ENCODE measurements at regions not wholly inside any gene's neighbourhood (a gene's known extent, or its start where the extent isn't known, plus 50 kb on each side); places are given as distances from the start of the nearest gene placed in this dataset.

DNA sequence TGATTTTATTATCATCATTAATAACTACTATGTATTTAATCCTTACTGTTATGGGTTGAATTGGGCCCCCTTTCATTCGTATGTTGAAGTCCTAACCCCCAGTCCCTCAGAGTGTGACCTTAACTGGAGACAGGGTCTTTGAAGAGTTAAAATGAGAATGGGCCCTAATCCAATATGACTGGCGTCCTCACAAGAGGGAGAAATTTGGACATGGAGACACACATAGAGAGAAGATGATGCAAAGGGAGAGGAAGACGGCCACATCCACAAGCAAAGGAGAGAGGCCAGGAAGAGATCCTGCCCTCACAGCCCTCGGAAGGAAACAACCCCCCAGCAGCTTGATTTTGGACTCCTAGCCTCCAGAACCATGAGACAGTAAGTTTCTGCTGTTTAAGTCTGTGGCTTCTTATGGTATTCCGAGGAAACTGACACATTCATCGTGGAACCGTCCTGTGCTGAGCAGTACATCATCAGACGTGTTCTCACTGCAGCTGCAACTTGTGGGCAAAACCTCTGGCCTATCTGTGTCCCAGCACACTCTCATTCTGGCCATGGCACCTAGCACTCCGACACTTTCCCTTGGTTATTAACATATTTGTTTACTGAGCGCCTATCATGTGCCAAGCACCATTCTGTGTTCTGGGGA, 127.6 kb downstream of the SLC38A6 start:
- peak; percentile 22 for DNase-seq (ENCODE audit: low read depth)
- H3K4me3 ChIP-seq (ENCODE audit: low read length): no peak overlapping the region
- TF ChIP-seq, protein P1, sequence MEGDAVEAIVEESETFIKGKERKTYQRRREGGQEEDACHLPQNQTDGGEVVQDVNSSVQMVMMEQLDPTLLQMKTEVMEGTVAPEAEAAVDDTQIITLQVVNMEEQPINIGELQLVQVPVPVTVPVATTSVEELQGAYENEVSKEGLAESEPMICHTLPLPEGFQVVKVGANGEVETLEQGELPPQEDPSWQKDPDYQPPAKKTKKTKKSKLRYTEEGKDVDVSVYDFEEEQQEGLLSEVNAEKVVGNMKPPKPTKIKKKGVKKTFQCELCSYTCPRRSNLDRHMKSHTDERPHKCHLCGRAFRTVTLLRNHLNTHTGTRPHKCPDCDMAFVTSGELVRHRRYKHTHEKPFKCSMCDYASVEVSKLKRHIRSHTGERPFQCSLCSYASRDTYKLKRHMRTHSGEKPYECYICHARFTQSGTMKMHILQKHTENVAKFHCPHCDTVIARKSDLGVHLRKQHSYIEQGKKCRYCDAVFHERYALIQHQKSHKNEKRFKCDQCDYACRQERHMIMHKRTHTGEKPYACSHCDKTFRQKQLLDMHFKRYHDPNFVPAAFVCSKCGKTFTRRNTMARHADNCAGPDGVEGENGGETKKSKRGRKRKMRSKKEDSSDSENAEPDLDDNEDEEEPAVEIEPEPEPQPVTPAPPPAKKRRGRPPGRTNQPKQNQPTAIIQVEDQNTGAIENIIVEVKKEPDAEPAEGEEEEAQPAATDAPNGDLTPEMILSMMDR (conservative IDR thresholded peaks at IDR 0.05; ENCODE audit: low read length): no peak

DNA sequence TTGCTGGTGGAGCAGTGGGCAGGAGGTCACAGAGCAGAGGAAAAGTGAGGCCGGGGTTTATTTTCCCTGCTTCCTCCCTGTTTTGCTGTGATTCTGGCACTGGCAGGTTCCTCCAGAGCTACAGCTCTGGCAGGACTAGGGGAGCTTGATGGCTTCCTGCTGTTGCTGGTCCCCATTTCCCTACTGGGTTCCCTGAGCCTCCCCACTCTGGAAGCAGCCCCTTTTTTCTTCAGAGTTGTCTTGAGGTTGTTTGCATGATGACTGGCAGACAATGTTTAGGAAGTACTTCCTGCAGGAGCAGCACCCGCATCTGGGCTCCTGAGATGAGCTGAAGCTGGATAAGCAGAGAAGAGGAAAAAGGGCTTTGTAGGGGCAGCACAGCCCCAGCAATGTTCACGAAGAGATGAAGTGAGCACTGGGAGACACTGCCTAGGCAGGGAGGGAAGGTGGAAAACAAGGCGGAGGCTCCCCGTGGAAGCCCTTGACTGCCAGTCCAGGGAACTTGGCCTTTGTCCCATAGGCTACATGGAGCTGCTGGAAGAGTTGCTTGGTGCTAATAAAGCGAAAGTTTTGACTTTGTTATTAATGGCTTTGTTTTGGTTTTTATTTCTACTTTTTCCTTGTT, 126.9 kb downstream of the SLC38A6 start:
- DNase-seq (ENCODE audit: low read depth): no peak
- no peak overlapping the region for H3K4me3 ChIP-seq (ENCODE audit: low read length)
- TF ChIP-seq, protein P1 (conservative IDR thresholded peaks at IDR 0.05; ENCODE audit: low read length): no peak

DNA sequence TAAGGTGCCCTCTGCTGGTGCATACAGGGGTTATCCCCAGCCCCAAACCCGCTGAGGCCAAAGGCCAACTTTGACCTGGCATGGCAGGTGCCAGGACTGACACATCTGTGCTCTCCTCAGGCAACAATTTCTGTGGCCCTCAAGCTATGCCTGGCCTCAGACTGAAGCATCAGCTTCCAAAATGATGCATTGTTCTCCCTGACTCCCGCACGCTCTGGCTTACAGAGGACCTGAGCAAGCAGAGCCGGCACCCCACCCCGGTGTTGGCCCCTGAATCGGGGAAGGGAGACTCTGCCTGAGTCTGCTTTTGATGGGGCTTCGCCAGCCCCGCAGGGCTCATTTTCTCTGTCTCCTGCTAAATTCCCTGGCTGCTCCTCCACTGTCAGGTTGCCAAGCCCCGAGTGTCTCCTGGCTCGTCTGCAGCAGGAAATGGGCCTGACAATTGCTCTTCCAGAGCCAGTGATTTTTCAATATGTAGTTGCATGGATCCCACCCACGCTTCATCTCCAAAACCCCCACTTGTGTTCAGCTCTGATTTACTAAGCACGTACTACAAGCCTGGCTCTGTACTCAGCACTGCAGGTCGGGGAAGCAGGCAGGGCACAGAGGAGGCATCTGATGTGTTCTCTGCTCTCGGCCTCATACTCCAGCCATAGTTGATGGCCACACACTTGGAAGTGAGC, 126.1 kb downstream of the SLC38A6 start:
- DNase-seq (ENCODE audit: low read depth): peak; percentile 64
- no peak overlapping the region for H3K4me3 ChIP-seq (ENCODE audit: low read length)
- TF ChIP-seq, protein P1 (conservative IDR thresholded peaks at IDR 0.05; ENCODE audit: low read length): peak; percentile 35

DNA sequence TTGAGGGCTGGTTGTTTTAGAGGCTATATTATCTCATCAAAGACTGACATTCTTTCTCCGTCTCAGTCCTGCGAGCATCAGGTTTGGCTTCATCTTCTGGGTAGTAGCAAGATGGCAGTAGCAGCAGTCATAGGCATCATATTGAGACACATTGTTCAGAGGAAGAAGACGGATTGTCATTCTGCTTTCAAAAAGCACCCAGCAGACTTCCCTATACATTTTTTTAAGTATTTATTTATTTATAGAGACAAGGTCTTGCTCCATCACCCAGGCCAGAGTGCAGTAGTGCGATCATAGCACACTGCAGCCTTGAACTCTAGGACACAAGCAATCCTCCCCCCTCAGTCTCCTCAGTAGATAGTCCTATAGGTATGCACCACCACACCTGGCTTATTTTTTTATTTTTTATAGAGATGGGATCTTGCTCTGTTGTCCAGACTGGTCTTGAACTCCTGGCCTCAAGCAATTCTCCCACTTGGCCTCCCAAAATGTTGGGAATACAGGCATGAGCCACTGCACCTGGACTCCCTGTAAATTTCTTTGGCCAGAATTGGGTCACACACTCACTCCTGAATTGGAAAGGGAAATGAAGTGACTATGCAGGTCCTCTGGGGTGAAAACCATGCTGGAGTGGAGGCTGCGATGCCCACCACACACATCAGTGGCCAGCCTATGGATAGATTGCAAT, 125.4 kb downstream of the SLC38A6 start:
- DNase-seq (ENCODE audit: low read depth): no peak
- H3K4me3 ChIP-seq (ENCODE audit: low read length): no peak overlapping the region
- TF ChIP-seq, protein P1 (conservative IDR thresholded peaks at IDR 0.05; ENCODE audit: low read length): no peak

DNA sequence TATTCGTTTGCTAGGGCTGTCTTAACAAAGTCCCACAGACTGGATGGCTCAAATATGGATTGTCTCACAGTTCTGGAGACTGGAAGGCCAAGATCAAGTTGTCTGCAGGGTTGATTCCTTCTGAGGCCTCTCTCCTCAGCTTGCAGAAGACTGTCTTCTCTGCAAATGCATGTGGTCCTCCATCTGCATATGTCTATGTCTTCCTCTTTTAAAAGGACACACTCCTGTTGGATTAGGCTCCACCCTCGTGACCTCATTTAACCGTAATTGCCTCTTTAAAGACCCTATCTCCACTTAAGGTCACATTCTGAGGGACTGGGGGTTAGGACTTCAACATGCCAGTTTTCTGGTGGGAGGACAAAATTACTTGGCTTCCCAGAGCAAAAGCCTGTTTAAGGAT, 123.3 kb downstream of the SLC38A6 start:
- no peak for DNase-seq (ENCODE audit: low read depth)
- TF ChIP-seq, protein P1 (conservative IDR thresholded peaks at IDR 0.05; ENCODE audit: low read length): no peak
- H3K4me3 ChIP-seq (ENCODE audit: low read length): no peak overlapping the region

DNA sequence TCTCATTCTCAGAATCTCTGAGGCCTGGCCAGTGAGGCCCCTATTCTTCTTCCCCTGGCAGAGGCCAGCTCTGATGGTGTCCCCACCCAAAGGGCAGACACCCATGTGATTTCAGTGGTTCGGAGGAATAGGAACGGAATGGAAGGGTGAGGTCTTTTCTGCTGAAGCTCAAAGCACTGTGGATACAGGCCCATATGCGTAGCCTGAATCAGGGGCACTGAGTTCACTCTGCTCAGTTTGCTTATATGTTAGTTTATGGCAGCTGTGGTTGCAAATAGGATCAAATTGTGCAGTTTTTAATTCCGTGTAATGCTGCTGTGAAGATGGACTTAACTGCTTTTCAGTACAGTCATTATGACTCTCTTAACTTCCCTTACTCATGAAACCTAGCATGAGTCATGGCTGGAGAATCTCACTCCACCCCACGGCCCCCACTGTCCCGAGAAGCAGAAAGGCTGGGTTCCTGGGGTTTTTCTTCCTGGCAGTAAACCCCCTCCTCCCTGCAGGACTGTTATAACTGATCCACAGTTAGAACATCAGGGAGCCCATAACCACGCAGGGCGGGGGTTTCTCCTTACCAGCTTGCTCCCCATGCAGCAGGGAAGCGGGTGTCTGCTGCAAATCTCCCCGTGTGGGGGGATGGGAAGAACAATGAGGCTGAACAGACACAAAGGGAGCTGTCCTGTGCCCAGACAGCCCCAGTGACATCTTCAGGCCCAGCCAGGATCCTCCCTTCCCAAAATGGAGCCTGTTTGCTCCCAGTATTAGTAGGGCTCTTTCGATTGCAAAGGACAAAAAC, 122.7 kb downstream of the SLC38A6 start:
- peak; percentile 94 for DNase-seq (ENCODE audit: low read depth)
- no peak overlapping the region for H3K4me3 ChIP-seq (ENCODE audit: low read length)
- TF ChIP-seq, protein P1 (conservative IDR thresholded peaks at IDR 0.05; ENCODE audit: low read length): no peak
